HuH-7 (cell line): ENCODE measurements at regions not wholly inside any gene's neighbourhood (a gene's known extent, or its start where the extent isn't known, plus 50 kb on each side); places are given as distances from the start of the nearest gene placed in this dataset.

Experiments
- DNase-seq: peaks from one replicate; pipeline ENCODE4 v3.0.0; 2011; ENCODE audit warnings: low spot score

DNA sequence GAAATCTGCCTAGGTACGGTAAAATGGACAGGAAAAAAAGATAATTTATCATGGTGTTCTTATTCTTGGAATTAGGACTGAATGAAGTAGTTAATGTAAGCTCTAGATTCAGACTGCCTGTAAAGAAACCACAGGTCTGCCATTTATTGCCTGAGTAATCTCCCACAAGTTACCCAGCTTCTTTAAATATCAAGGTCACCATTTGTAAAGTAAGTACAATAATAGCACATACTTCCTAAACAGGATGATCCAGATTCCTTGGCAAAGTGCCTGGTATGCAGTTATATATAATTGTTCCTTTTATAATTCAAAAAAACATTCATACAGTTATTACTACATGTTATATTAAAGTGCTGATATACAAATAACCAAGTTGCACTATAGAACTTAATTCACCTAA is 368.6 kb downstream of the HNRNPD start:
- DNase-seq, result no peak

GRCh38 chr4:81997313-81997712 is 376.5 kb downstream of the HNRNPD start:
- no peak for DNase-seq

- DNase-seq, result no peak
These were observed 382.9 kb downstream of the HNRNPD start for GRCh38 chr4:81990898-81991297.

DNA sequence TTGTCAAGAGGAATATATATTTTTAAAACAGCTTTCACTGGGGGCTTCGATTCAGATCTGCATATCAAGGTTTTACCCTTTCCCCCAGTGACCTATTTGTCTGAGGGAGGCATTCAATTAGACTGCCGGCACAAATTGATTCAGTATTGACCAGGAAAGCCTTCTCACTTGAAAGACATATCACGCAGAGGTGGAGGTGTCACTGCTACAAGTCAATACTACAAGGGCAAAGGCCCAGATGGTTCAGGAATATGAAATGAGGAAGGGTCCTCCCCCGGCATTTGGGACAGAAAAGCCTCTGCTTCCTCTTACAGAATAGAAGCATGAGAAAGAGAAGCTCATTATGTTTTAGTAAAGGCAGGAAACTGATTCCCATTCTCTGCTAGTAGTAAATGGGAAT is 383.6 kb downstream of the HNRNPD start:
- no peak for DNase-seq

- no peak for DNase-seq
These were observed 384.6 kb downstream of the HNRNPD start for GRCh38 chr4:81989202-81989601.

- no peak for DNase-seq
These were observed 385.6 kb downstream of the HNRNPD start for GRCh38 chr4:81988178-81988577.

- DNase-seq, result no peak
These were observed 389.0 kb downstream of the HNRNPD start for GRCh38 chr4:81984746-81985145.

- DNase-seq, result no peak
These were observed 390.8 kb downstream of the HNRNPD start for GRCh38 chr4:81982846-81983540.

DNA sequence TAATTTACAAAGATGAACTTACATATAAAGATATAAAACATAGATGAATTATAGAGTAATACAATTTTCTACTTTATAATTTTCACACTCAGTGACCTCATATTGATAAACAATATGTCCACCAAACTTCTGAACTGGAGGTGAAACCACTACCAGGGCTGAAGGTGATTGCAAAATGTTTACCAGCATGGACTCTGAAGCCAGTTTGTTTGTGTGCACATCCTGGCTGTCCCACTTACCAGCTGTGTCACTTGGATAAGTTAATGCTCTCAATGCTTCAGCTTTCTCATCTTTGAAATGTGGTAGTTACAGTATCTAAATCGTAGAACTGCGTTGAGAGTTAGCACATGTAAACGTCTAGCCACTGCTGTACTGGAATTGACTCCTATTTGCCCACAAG is 392.6 kb downstream of the HNRNPD start:
- DNase-seq, result peak; percentile 3

DNA sequence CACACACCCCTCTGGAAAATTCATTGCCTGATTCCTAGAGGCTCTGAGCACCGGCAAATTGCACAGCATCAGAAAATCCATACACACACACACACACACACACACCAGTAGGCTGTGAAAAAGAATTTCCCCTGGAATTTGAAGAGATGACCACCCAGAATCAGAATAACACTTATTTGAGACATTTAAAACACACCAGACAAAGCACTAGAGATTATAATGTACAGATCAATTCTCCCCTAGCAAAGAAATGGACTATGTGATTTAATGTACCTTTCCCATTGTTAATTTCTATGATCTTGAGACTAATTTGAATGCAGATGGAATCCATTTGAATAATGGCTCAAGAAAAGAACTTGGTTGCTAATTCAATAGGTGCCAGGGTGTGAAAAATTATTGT is 399.3 kb downstream of the HNRNPD start:
- no peak for DNase-seq

GRCh38 chr4:81971637-81972381 is 402.0 kb downstream of the HNRNPD start:
- no peak for DNase-seq

GRCh38 chr4:81971061-81971460 is 402.7 kb downstream of the HNRNPD start:
- no peak for DNase-seq

DNA sequence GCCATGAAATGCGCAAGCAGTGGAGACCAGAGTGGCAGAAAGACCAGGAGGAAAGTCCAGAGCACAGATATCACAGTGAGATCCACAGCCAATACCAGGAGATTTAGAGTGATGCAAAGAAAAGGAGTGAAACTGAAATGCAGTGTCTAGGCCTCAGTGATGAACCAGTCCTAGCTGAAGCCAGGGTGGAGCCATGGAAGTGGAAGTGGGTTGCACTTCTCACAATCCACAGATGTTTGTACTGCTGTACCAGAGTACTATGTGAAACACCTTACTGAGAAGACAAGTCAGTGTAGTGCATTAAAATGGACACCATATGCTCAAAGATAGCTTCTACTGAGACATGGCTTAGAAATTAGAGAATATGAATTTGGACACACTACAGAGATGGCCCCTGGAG is 403.3 kb downstream of the HNRNPD start:
- DNase-seq, result no peak

- no peak for DNase-seq
These were observed 407.1 kb downstream of the HNRNPD start for GRCh38 chr4:81966676-81967075.

DNA sequence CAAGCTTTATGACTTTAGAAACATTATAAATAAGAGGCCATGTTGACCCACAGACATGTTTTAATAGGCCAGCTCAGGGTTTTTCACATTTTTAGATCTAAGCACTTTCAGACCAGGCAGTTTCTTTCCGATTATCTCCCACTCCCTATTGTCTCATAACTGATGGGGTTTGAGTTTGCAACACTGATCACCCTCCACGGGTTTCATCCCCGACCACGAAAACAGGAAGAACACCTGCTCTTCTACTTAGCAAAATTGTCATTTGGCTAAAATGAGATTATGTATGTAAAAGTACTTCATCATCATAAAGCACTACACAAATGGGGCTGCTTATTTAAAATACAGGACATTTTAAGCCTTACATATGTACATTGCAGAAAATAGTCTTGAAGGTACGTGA is 407.9 kb downstream of the HNRNPD start:
- no peak for DNase-seq

DNA sequence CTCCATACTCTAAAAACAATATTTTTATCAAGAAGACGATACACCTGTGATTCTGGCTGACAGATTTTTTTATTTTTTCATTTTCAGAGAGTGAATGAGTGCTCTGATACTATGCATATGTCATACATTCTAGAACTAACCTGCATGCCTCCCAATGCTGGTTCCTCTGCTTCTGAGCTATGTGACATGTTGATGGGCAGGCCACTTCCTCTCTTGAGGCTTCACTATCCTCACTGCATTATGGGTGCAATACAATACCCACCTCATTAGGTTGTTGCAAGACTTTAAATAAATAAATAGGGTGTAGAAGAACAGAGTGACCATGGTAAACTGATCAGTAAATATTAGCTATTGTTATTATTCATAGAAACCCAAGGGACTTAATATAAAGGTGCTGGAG is 408.3 kb downstream of the HNRNPD start:
- DNase-seq, result no peak

DNA sequence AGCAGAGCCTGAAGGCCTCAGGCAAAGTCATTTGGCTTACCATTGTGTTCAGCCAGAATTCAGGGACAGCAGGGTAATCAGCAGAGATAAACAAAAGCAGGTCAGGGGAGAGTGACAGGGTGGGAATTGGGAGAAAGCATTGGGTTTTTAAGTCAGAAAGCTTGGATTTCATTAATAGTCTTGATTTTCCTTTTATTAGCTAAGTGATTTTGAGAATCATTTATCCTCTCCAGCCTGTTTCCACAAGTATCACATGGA is 410.1 kb downstream of the HNRNPD start:
- DNase-seq, result no peak

- DNase-seq, result no peak
These were observed 410.6 kb downstream of the HNRNPD start for GRCh38 chr4:81963015-81963762.

GRCh38 chr4:81960961-81961360 is 412.8 kb downstream of the HNRNPD start:
- no peak for DNase-seq

DNA sequence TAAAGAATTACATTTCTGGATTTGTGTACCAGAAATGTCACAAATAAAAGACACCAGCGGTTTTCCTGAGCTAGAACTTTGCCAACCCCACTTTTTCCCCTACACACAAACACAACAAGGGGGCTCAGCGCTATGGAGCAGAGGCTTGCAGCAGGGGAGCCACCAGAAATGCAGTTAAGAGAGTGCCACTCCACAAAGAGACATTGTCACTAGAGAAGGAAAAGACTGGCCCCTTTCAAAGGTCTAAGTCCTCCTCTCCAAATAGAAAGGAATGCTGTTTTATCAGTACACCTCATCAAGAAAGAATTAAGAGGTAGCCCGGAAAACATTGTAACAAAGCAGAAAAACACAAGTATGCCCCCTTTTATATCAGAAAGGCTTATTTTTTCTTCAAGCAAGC is 419.5 kb downstream of the HNRNPD start:
- DNase-seq, result peak; percentile 10

- DNase-seq, result no peak
These were observed 421.8 kb downstream of the HNRNPD start for GRCh38 chr4:81951891-81952455.

- no peak for DNase-seq
These were observed 426.8 kb downstream of the HNRNPD start for GRCh38 chr4:81946996-81947395.
